ENCODE measurements at regions not wholly inside any gene's neighbourhood (a gene's known extent, or its start where the extent isn't known, plus 50 kb on each side); places are given as distances from the start of the nearest gene placed in this dataset.

DNA sequence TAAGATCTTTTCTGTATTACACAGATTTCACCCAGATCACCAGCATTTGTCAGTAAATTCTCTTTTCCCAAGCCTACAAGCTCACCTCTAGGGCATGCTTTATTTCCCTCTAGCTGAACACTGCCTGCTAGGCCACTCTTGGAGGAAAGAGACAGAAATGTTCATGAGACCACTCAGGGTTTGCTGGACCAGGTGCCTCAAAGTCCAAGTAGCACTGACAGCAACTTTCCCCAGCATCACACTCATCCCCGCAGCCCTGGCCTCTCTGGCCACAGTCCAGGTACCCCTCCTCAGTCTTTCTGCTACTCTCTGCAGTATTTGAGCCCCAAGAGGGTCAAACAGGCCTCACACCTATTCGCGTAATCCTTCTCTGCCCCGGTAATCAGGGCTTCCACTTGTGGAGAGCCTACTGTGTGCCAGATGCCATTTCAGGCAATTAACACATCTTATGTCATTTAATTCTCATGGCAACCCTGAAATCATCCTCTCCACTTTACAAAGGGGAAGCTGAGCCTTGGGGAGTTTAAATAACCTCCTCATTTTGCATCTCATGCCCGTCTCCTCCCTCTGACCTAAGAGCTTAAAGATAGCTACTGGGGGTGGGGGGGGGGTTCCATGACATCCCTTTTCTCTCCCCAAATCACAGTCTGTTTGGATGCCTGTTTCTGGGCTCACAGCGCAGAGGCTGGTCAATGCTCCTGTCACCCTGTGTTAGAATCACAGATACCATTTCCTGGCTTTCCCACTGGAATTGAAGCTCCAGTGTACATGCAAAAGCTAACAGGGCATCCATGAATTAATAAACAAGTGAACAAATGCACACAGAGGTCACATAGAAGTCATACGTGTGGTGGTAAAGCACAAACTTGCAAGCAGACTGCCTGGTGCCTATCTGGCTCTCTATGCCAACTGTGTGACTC lies 88.5 kb downstream of the PRLHR start:
- DNase-seq: no peak
- no peak overlapping the region for H3K27ac Mint-ChIP-seq
- no peak overlapping the region for H3K4me3 Mint-ChIP-seq
- no peaks in the 10 kb centered on the region for H3K36me3 Mint-ChIP-seq (ENCODE audit: low read depth)
- peaks cover 7% of the 10 kb centered on the region for H3K4me1 Mint-ChIP-seq (ENCODE audit: low read depth)
- peaks cover 3% of the 10 kb centered on the region for H3K27me3 Mint-ChIP-seq
- H3K9me3 Mint-ChIP-seq: no peaks in the 10 kb centered on the region

DNA sequence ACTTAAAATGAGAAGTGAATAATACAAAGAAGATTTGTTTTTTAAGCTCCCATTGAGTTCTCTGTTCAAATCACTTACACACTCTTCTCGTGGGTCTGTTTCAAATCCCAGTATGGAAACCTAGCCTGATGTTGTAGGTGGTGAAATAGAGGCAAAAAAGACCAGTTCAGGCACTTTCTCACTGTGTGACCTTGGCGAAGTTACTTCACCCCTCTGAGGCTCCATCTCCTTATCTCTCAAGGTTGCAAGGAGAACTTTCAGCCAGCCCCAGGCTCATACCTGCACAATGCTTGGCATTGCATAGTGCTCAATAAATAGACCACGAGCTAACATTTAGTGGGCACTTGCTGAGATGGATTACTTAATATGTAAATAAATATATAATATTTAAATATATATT lies 90.1 kb downstream of the PRLHR start:
- H3K27ac Mint-ChIP-seq: no peak overlapping the region
- H3K4me3 Mint-ChIP-seq: no peak overlapping the region
- peaks cover 7% of the 10 kb centered on the region for H3K4me1 Mint-ChIP-seq (ENCODE audit: low read depth)
- peaks cover 11% of the 10 kb centered on the region for H3K27me3 Mint-ChIP-seq
- H3K9me3 Mint-ChIP-seq: no peaks in the 10 kb centered on the region
- no peaks in the 10 kb centered on the region for H3K36me3 Mint-ChIP-seq (ENCODE audit: low read depth)
- no peak for DNase-seq

DNA sequence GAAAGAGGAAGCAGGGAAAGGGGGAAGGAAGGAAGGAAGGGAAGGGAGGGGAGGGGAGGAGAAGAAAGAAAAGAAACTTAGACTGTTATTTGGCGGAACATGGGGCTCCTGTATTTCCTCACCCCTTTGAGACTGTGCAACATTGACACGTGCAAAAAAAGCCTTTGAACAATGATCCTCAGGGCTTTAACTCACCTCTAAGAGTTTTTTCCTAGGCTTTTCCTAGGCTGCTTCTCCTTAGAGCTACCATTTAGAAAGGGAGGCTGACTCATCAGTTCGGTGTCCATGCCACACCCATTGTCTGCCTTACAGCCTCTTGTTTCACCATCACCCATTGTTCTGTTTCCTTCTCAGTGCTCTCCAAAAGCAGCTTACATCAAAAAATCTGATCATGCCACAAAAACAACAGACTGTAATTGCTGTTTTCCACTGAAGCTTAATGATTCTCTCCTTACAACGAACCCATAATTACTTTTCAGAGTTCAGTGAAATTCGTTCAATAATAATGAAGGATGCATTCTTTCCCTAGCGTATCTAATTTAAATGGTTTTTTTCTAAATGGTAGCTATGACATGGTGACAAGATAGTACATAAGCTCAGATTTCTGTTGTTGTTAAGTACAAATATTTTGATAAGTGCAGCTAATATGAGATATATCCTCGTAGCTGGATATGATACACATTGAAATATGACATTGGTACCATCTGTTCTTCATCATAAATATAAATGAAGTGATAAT lies 90.8 kb downstream of the PRLHR start:
- Mint-ChIP-seq H3K36me3 (ENCODE audit: low read depth) (no peaks in the 10 kb centered on the region), H3K9me3 (no peaks in the 10 kb centered on the region), H3K4me3 (no peak overlapping the region), H3K4me1 (ENCODE audit: low read depth) (peaks cover 2% of the 10 kb centered on the region), H3K27me3 (peaks cover 14% of the 10 kb centered on the region), H3K27ac (no peak overlapping the region)
- no peak for DNase-seq

DNA sequence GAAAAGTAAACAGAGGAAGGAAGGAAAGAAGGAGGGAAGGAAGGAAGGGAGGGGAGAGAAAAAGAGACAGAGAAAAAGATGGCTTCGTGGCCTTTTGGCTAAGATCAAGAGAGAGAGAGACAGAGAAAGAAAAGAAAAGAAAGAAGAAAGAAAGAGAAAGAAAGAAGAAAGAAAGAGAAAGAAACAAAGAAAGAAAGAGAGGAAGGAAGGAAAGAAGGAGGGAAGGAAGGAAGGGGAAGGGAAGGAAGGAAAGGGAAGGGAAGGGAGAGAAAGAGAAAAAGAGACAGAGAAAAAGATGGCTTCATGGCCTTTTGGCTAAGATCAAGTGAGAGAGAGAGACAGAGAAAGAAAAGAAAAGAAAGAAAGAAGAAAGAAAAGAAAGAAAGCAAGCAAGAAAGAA lies 91.4 kb downstream of the PRLHR start:
- Mint-ChIP-seq H3K4me3 (no peak overlapping the region), H3K27ac (no peak overlapping the region), H3K9me3 (no peaks in the 10 kb centered on the region), H3K4me1 (ENCODE audit: low read depth) (no peaks in the 10 kb centered on the region), H3K27me3 (peaks cover 19% of the 10 kb centered on the region), H3K36me3 (ENCODE audit: low read depth) (no peaks in the 10 kb centered on the region)
- no peak for DNase-seq

DNA sequence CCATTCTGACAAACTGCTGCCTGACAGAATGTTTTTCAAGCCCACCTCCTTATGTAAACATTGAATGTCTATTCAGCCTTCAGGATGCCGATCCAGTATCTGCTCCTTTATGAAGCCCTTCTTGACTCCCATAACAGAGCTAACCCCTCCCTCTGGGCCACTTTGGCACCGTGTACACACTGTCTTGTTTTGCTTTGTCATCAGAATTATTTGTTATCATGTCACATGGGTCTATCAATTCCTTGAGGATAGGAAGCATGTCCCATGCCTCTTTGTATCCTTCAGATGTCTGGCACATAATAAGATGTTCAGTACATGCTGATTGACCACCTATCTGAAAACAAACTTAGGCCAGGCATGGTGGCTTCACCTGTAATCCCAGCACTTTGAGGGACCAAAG lies 92.3 kb downstream of the PRLHR start:
- Mint-ChIP-seq H3K4me3 (no peak overlapping the region), H3K27ac (no peak overlapping the region)

DNA sequence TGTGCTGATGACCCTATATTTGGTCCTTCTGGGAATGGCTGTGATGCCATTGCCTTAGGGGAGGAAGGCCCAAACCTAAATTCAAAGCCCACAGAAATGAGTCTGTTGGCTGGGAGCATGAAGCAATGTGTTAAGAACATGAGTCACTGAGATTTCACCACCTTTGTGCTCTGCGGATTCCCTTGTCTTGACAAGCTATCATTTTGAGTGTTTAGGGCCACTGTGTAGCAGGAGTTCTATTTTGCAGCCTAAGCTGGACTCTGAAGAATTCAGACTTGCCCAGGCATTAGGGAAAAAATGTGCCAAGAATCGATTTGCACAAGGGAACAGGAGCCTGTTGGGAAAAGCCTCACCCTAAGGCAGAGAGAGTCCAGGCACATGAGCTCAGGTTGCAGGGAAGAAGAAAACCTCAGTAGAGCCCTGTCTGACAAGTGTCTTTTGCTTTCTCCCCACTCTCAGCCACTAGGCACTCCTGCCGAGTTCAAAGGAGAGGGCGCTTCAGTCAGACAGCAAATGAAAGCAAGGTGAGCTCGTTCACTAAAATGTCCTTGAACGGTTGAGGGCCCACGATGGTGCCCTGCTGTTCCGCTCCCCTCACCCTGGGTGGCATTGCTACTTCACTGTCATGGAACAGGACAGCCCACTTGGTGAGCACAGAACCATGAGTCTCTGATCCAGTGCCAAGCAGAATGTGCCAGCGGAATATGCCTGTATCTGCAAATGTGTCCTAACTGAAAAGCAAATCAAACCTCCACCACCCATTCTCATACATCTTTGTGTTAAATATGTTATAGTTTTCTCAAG lies 93.6 kb downstream of the PRLHR start:
- no peak overlapping the region for H3K4me3 Mint-ChIP-seq
- no peaks in the 10 kb centered on the region for H3K9me3 Mint-ChIP-seq
- no peaks in the 10 kb centered on the region for H3K36me3 Mint-ChIP-seq (ENCODE audit: low read depth)
- H3K27me3 Mint-ChIP-seq: peaks cover 30% of the 10 kb centered on the region
- no peaks in the 10 kb centered on the region for H3K4me1 Mint-ChIP-seq (ENCODE audit: low read depth)
- no peak overlapping the region for H3K27ac Mint-ChIP-seq
- no peak for DNase-seq

More for the DNA sequence above, 92.3 kb downstream of the PRLHR start:
- Mint-ChIP-seq H3K4me1 (ENCODE audit: low read depth) (no peaks in the 10 kb centered on the region), H3K9me3 (no peaks in the 10 kb centered on the region), H3K27me3 (peaks cover 20% of the 10 kb centered on the region), H3K36me3 (ENCODE audit: low read depth) (no peaks in the 10 kb centered on the region)
- DNase-seq: no peak

DNA sequence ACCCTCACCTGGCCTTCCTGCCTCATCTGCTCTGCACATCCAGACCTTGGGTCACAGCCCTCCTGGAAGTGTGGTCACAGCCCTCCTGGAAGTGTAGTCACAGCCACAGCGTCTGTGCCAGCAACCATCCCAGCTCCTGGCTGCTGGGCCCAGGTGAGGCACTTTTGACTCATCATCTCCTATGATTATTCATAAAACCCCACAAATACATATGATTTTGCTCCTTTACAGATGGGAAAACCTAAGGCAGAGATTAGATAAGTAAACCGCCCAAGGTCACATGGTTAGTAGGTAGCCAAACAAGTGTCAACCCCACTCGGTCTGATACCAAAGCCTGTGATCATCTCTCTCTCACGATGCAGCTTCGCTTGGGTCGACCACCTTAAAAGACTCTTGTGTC lies 94.3 kb downstream of the PRLHR start:
- no peak for DNase-seq
- peaks cover 35% of the 10 kb centered on the region for H3K27me3 Mint-ChIP-seq
- H3K36me3 Mint-ChIP-seq (ENCODE audit: low read depth): no peaks in the 10 kb centered on the region

DNA sequence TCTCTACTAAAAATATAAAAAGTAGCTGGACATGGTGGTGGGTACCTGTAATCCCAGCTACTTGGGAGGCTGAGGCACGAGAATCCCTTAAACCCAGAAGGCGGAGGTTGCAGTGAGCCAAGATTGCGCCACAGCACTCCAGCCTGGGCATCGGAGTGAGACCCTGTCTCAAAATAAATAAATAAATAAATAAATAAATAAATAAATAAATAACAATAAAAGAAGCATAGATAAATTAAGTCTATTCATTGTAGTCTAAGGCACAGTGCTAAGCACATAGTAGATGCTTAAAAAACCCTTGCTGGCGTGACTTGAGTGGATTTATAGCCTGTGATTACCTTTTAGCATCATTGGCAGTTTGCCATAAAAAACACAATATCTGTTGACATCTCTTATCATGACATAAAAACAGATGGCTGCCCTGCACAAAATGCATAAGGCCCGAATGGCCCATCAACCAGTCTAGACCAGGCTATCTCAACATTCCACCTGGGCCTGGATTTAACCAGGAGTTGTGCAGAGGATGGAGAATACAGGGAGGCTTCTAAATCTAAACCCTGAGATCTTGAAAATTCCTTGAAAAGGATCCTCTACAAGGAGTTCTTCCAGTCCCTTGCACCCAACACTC lies 94.9 kb downstream of the PRLHR start:
- H3K4me1 Mint-ChIP-seq (ENCODE audit: low read depth): peaks cover 5% of the 10 kb centered on the region
- DNase-seq: no peak
- H3K36me3 Mint-ChIP-seq (ENCODE audit: low read depth): no peaks in the 10 kb centered on the region
- H3K27ac Mint-ChIP-seq: no peak overlapping the region
- H3K4me3 Mint-ChIP-seq: no peak overlapping the region
- peaks cover 36% of the 10 kb centered on the region for H3K27me3 Mint-ChIP-seq
- no peaks in the 10 kb centered on the region for H3K9me3 Mint-ChIP-seq

More for the DNA sequence above, 94.3 kb downstream of the PRLHR start:
- H3K27ac Mint-ChIP-seq: no peak overlapping the region
- no peaks in the 10 kb centered on the region for H3K9me3 Mint-ChIP-seq
- no peak overlapping the region for H3K4me3 Mint-ChIP-seq
- H3K4me1 Mint-ChIP-seq (ENCODE audit: low read depth): peaks cover 3% of the 10 kb centered on the region

DNA sequence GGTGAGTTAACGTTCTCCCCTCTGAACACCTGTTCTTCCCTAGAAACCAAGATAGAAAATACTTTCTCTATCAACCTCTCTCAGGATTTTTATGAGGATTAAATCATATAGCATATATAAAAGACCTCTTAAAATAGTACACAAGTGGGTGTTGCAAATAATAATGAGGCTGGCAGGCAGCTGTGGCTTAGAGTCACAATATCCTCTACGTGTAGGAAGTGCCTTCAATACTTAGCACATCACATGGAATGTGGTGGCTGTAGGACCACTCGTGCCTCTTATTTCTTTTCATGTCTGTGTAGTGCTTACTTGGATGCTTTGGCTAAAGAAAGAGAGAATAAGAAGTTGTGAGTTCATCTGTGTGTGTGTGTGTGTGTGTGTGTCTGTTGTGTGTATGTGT lies 96.3 kb downstream of the PRLHR start:
- Mint-ChIP-seq H3K27ac (no peak overlapping the region), H3K27me3 (peaks cover 39% of the 10 kb centered on the region), H3K4me1 (ENCODE audit: low read depth) (peaks cover 8% of the 10 kb centered on the region), H3K9me3 (no peaks in the 10 kb centered on the region), H3K4me3 (no peak overlapping the region), H3K36me3 (ENCODE audit: low read depth) (no peaks in the 10 kb centered on the region)
- DNase-seq: no peak

DNA sequence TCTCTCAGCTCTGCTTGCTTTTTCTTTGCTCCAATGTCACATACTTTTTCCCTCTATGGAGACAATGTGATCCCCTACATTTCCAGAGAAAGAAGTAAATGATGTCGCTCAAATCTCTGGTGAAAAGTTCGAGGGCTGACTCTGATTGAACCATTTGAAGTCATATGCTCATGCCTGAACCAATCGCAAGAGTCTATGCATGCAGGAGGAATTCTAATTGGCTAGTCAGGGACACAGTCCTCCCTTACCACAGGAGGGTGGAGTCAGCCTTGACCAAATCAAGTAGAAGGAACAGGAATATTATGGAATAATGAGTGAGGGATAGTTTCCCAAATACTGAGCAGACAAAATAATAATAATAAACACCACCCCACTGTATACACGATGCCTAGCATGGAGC lies 96.8 kb downstream of the PRLHR start:
- Mint-ChIP-seq H3K27ac (no peak overlapping the region), H3K4me3 (no peak overlapping the region), H3K4me1 (ENCODE audit: low read depth) (peaks cover 8% of the 10 kb centered on the region), H3K36me3 (ENCODE audit: low read depth) (no peaks in the 10 kb centered on the region), H3K27me3 (peaks cover 41% of the 10 kb centered on the region), H3K9me3 (no peaks in the 10 kb centered on the region)
- DNase-seq: no peak

DNA sequence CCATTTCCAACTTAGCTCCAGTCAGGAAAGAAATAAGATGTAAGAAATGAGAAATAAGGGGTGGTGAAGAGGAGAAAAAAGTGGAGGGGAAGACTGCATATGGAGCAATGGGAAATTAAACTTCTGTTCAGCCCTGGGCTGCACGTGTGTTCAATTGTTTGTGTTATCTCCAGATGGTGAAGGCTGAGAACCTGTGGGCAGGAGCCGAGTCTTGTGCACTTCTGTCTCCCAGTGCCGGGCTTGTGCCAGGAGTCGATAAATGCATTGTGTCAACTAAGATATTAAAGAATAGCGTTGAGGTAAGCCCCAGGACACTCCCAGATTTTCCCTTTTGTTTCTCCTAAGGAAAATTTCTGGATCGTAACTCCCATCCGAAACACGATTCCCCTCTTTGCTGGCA lies 98.2 kb downstream of the PRLHR start:
- no peak for DNase-seq
- Mint-ChIP-seq H3K36me3 (ENCODE audit: low read depth) (no peaks in the 10 kb centered on the region), H3K9me3 (no peaks in the 10 kb centered on the region), H3K27me3 (peaks cover 50% of the 10 kb centered on the region), H3K4me3 (no peak overlapping the region), H3K27ac (no peak overlapping the region), H3K4me1 (ENCODE audit: low read depth) (peaks cover 8% of the 10 kb centered on the region)

DNA sequence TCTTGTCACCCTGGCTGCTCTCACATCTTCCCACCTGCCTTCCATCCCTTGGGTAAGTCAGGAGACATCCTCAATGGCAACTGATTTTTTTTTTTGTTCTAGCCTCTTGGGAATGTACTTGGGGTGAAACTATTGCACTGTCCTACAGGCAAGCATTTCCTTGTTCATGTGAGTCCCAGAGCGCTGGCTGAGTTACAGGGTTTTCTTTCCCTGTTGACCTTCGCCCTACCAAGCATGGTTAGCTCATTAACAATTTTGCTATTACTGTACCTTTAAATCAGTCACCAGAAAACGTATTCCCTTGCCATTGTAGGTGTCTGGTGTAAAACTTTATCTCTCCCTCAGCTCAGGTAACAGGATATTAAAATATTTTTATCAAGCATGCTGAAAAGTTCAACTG lies 98.9 kb downstream of the PRLHR start:
- Mint-ChIP-seq H3K4me1 (ENCODE audit: low read depth) (peaks cover 8% of the 10 kb centered on the region), H3K27ac (no peak overlapping the region), H3K27me3 (peaks cover 48% of the 10 kb centered on the region), H3K4me3 (no peak overlapping the region), H3K36me3 (ENCODE audit: low read depth) (no peaks in the 10 kb centered on the region), H3K9me3 (peaks cover 2% of the 10 kb centered on the region)
- DNase-seq: no peak

DNA sequence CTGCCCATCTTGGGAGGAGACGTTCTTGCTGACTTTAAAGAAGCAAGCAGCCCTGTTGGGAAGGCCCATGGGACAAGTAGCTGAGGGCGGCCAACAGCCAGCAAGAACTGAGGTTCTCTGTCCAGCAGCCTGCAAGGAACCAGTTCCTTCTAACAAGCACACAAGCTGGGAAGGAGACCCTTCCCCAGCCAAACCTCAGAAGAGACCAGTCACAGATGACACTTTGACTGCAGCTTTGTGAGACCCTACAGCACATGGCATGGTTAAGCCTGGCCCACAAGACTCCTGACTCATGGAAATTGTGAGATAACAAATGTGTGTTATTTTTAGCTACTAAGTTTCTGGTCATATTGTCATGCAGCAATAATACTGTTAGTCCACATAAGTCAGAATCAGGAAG lies 99.9 kb downstream of the PRLHR start:
- H3K27ac Mint-ChIP-seq: no peak overlapping the region
- H3K4me3 Mint-ChIP-seq: no peak overlapping the region
- peaks cover 8% of the 10 kb centered on the region for H3K4me1 Mint-ChIP-seq (ENCODE audit: low read depth)
- peaks cover 9% of the 10 kb centered on the region for H3K9me3 Mint-ChIP-seq
- no peak for DNase-seq
- peaks cover 44% of the 10 kb centered on the region for H3K27me3 Mint-ChIP-seq
- H3K36me3 Mint-ChIP-seq (ENCODE audit: low read depth): no peaks in the 10 kb centered on the region

DNA sequence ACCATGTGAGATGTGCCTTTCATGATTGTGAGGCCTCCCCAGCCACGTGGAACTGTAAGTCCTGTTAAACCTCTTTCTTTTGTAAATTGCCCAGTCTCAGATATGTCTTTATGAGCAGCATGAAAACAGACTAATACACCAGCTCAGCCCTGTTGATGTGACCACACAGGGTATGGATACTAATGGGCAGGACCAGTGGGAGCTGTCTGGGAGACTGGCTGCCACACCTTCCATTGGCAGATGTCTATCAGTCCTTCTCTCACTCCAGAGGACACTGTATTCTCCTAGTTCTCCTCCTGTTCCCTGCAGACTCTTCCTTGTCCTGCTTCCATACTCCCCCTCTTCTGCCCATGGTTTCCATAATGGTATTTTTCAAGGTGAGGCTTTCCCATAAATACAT lies 104.4 kb downstream of the PRLHR start:
- peaks cover 11% of the 10 kb centered on the region for H3K9me3 Mint-ChIP-seq
- DNase-seq: no peak
- peaks cover 19% of the 10 kb centered on the region for H3K27me3 Mint-ChIP-seq
- H3K4me3 Mint-ChIP-seq: no peak overlapping the region
- H3K36me3 Mint-ChIP-seq (ENCODE audit: low read depth): no peaks in the 10 kb centered on the region
- H3K4me1 Mint-ChIP-seq (ENCODE audit: low read depth): peaks cover 5% of the 10 kb centered on the region
- no peak overlapping the region for H3K27ac Mint-ChIP-seq

Data from activated T-cell treated with anti-CD3 and anti-CD28 coated beads, Interleukin-2, amount 50 U/mL, for 24 hours (primary cell).